ENCODE measurements at regions not wholly inside any gene's neighbourhood (a gene's known extent, or its start where the extent isn't known, plus 50 kb on each side); places are given as distances from the start of the nearest gene placed in this dataset.
"Not testable (repeated sequence)": the region's sequence is repeated elsewhere in the genome, so short reads cannot be mapped to it uniquely, and the experiment has no call there.

- no peak overlapping the region for H3K27ac Mint-ChIP-seq
- no peaks in the 10 kb centered on the region for H3K9me3 Mint-ChIP-seq
- H3K27me3 Mint-ChIP-seq: no peaks in the 10 kb centered on the region
- H3K4me3 Mint-ChIP-seq: no peak overlapping the region
- CTCF ChIA-PET: interaction anchor here (1.1 kb wide), 1 partner anchor 62 kb away, joined by 3 read pairs; no protein-coding TSS in a partner anchor
- no peak for DNase-seq
- no peaks in the 10 kb centered on the region for H3K36me3 Mint-ChIP-seq
- no peaks in the 10 kb centered on the region for H3K4me1 Mint-ChIP-seq
Observed at GRCh38 chr7:82669141-82669540, 225.6 kb upstream of the CACNA2D1 start.

DNA sequence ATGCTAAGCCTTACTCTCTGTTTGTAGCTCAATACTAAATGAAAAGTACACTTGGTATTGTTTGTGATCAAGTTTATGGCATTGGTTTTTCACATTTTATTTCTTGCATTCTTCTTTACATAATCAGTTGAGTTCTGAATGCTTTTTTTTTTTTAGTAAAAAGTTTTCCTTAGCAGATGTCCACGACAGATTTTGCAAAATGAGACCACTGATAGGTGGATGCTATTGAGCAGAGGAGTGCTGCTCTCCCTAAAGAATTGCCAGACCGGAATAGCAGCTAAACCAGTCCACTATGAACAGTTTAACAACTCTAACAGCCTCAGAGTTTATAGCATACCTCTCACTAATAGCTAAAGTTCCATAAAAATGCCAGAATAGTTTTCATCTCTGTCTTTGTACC, 225.1 kb upstream of the CACNA2D1 start:
- H3K9me3 Mint-ChIP-seq: no peaks in the 10 kb centered on the region
- H3K4me3 Mint-ChIP-seq: no peak overlapping the region
- CTCF ChIA-PET: interaction anchor here (1.1 kb wide), 1 partner anchor 62 kb away, joined by 3 read pairs; no protein-coding TSS in a partner anchor
- no peaks in the 10 kb centered on the region for H3K4me1 Mint-ChIP-seq
- no peak for DNase-seq
- H3K36me3 Mint-ChIP-seq: no peaks in the 10 kb centered on the region
- no peak overlapping the region for H3K27ac Mint-ChIP-seq
- no peaks in the 10 kb centered on the region for H3K27me3 Mint-ChIP-seq

DNA sequence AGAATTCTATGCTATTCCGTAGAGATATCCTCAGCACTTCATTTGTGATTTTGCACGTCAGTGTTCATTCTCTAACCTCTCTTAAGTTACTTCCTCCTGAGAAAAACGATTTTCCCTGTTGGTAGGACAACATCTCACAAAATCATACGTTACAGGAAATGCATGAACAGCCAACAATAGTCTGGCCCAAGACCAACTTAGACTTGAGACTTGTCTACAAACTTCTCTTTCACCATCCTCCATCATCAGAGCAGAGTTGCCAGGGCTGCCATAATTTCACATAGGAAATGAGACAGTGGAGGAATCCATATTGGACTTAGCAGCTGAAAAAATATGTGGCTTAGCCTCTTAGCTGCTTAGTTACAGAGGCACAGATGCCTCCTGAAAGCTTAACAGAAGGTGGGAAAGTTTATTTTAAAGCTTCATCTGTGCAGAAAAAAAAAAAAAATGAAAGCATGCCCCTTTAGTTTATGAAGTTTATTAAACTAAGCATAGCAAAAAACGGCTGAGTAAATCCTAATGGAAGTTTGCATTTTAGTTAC, 222.5 kb upstream of the CACNA2D1 start:
- DNase-seq: no peak
- H3K4me3 Mint-ChIP-seq: no peak overlapping the region
- no peaks in the 10 kb centered on the region for H3K27me3 Mint-ChIP-seq
- H3K4me1 Mint-ChIP-seq: no peaks in the 10 kb centered on the region
- H3K36me3 Mint-ChIP-seq: no peaks in the 10 kb centered on the region
- H3K9me3 Mint-ChIP-seq: no peaks in the 10 kb centered on the region
- CTCF ChIA-PET: no interaction called here
- H3K27ac Mint-ChIP-seq: no peak overlapping the region

GRCh38 chr7:82655965-82656364, 212.4 kb upstream of the CACNA2D1 start:
- H3K4me3 Mint-ChIP-seq: no peak overlapping the region
- CTCF ChIA-PET: no interaction called here
- no peak for DNase-seq
- H3K36me3 Mint-ChIP-seq: no peaks in the 10 kb centered on the region
- peaks cover 12% of the 10 kb centered on the region for H3K9me3 Mint-ChIP-seq
- H3K27me3 Mint-ChIP-seq: no peaks in the 10 kb centered on the region
- no peak overlapping the region for H3K27ac Mint-ChIP-seq
- H3K4me1 Mint-ChIP-seq: no peaks in the 10 kb centered on the region

GRCh38 chr7:82650095-82650494, 206.5 kb upstream of the CACNA2D1 start:
- CTCF ChIA-PET: interaction anchor here (0.5 kb wide), 1 partner anchor 562 kb away, joined by 3 read pairs; no protein-coding TSS in a partner anchor
- not testable (repeated sequence) for H3K36me3 Mint-ChIP-seq, H3K27me3 Mint-ChIP-seq, DNase-seq, H3K4me3 Mint-ChIP-seq, H3K4me1 Mint-ChIP-seq, H3K27ac Mint-ChIP-seq, H3K9me3 Mint-ChIP-seq

- Mint-ChIP-seq H3K9me3 (no peaks in the 10 kb centered on the region), H3K27ac (no peak overlapping the region), H3K4me1 (no peaks in the 10 kb centered on the region), H3K27me3 (no peaks in the 10 kb centered on the region), H3K36me3 (no peaks in the 10 kb centered on the region), H3K4me3 (no peak overlapping the region)
- DNase-seq: no peak
- CTCF ChIA-PET: no interaction called here
Observed at GRCh38 chr7:82633592-82633991, 190.0 kb upstream of the CACNA2D1 start.

- CTCF ChIA-PET: no interaction called here
- Mint-ChIP-seq H3K36me3 (no peaks in the 10 kb centered on the region), H3K4me3 (no peak overlapping the region), H3K27me3 (no peaks in the 10 kb centered on the region), H3K4me1 (no peaks in the 10 kb centered on the region), H3K27ac (no peak overlapping the region), H3K9me3 (no peaks in the 10 kb centered on the region)
- no peak for DNase-seq
Observed at GRCh38 chr7:82631998-82632397, 188.4 kb upstream of the CACNA2D1 start.

- H3K27me3 Mint-ChIP-seq: no peaks in the 10 kb centered on the region
- CTCF ChIA-PET: no interaction called here
- H3K4me1 Mint-ChIP-seq: no peaks in the 10 kb centered on the region
- H3K4me3 Mint-ChIP-seq: no peak overlapping the region
- H3K36me3 Mint-ChIP-seq: no peaks in the 10 kb centered on the region
- no peaks in the 10 kb centered on the region for H3K9me3 Mint-ChIP-seq
- H3K27ac Mint-ChIP-seq: no peak overlapping the region
- DNase-seq: no peak
Observed at GRCh38 chr7:82629583-82629982, 186.0 kb upstream of the CACNA2D1 start.

- no peaks in the 10 kb centered on the region for H3K4me1 Mint-ChIP-seq
- CTCF ChIA-PET: interaction anchor here (1.1 kb wide), 1 partner anchor 104 kb away, joined by 4 read pairs; no protein-coding TSS in a partner anchor
- peaks cover 4% of the 10 kb centered on the region for H3K9me3 Mint-ChIP-seq
- H3K27ac Mint-ChIP-seq: no peak overlapping the region
- no peaks in the 10 kb centered on the region for H3K36me3 Mint-ChIP-seq
- no peak for DNase-seq
- H3K27me3 Mint-ChIP-seq: no peaks in the 10 kb centered on the region
- H3K4me3 Mint-ChIP-seq: no peak overlapping the region
Observed at GRCh38 chr7:82625377-82625776, 181.8 kb upstream of the CACNA2D1 start.

DNA sequence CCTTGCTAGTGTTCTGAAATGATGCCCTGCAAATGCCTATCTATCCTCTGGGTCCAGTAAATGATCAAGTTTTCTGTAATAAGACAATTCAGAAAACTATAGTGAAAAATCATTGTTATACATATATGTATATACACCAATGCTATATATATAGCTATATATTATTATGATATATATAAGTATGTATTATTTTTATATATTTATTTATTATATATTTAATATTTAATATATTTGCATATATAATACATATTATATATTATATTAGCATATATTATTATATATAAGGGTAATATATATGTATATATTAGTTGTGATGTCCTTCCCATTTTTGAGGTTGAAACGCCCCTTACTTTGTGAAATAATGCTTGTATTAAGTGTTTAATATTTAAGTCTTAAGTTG, 181.4 kb upstream of the CACNA2D1 start:
- no peak for DNase-seq
- no peaks in the 10 kb centered on the region for H3K36me3 Mint-ChIP-seq
- H3K27ac Mint-ChIP-seq: no peak overlapping the region
- H3K4me1 Mint-ChIP-seq: no peaks in the 10 kb centered on the region
- CTCF ChIA-PET: interaction anchor here (1.1 kb wide), 1 partner anchor 105 kb away, joined by 4 read pairs; no protein-coding TSS in a partner anchor
- H3K9me3 Mint-ChIP-seq: peaks cover 4% of the 10 kb centered on the region
- H3K4me3 Mint-ChIP-seq: no peak overlapping the region
- no peaks in the 10 kb centered on the region for H3K27me3 Mint-ChIP-seq

DNA sequence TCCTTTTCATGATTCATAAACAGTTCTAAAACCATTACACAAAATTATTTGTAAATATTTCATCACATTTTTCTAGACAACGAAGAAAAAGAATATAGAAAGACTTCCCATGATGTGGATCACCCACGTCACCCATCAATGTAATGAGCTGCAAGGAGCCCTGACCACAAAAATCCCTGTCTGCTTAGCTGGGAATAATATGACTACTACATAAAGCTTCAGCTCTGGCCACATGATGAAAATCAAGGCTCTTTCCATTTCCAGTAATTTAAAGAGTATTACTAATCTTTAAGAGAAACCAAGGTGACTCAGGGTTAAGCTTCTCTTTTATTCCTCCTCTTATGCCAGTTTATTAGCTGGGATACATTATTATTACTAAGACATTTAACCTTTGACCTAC, 180.8 kb upstream of the CACNA2D1 start:
- no peaks in the 10 kb centered on the region for H3K4me1 Mint-ChIP-seq
- H3K9me3 Mint-ChIP-seq: peaks cover 4% of the 10 kb centered on the region
- H3K27ac Mint-ChIP-seq: no peak overlapping the region
- no peaks in the 10 kb centered on the region for H3K36me3 Mint-ChIP-seq
- no peak for DNase-seq
- CTCF ChIA-PET: interaction anchor here (1.1 kb wide), 1 partner anchor 105 kb away, joined by 4 read pairs; no protein-coding TSS in a partner anchor
- H3K4me3 Mint-ChIP-seq: no peak overlapping the region
- H3K27me3 Mint-ChIP-seq: no peaks in the 10 kb centered on the region

GRCh38 chr7:82623812-82624211, 180.2 kb upstream of the CACNA2D1 start:
- no peak overlapping the region for H3K4me3 Mint-ChIP-seq
- peaks cover 4% of the 10 kb centered on the region for H3K9me3 Mint-ChIP-seq
- H3K36me3 Mint-ChIP-seq: no peaks in the 10 kb centered on the region
- no peak overlapping the region for H3K27ac Mint-ChIP-seq
- H3K27me3 Mint-ChIP-seq: no peaks in the 10 kb centered on the region
- no peak for DNase-seq
- CTCF ChIA-PET: no interaction called here
- no peaks in the 10 kb centered on the region for H3K4me1 Mint-ChIP-seq

- CTCF ChIA-PET: no interaction called here
- H3K4me1 Mint-ChIP-seq: no peaks in the 10 kb centered on the region
Observed at GRCh38 chr7:82617156-82617555, 173.6 kb upstream of the CACNA2D1 start.

GRCh38 chr7:82616059-82616728, 172.6 kb upstream of the CACNA2D1 start:
- Mint-ChIP-seq H3K4me1 (no peaks in the 10 kb centered on the region), H3K36me3 (no peaks in the 10 kb centered on the region), H3K9me3 (peaks cover 2% of the 10 kb centered on the region), H3K4me3 (no peak overlapping the region), H3K27me3 (no peaks in the 10 kb centered on the region), H3K27ac (no peak overlapping the region)
- DNase-seq: no peak
- CTCF ChIA-PET: no interaction called here

More at GRCh38 chr7:82617156-82617555, 173.6 kb upstream of the CACNA2D1 start:
- no peaks in the 10 kb centered on the region for H3K27me3 Mint-ChIP-seq
- no peak overlapping the region for H3K27ac Mint-ChIP-seq
- H3K4me3 Mint-ChIP-seq: no peak overlapping the region
- no peaks in the 10 kb centered on the region for H3K36me3 Mint-ChIP-seq
- DNase-seq: no peak
- peaks cover 4% of the 10 kb centered on the region for H3K9me3 Mint-ChIP-seq

GRCh38 chr7:82615527-82615926, 171.9 kb upstream of the CACNA2D1 start:
- CTCF ChIA-PET: no interaction called here
- Mint-ChIP-seq H3K9me3 (no peaks in the 10 kb centered on the region), H3K36me3 (no peaks in the 10 kb centered on the region), H3K27me3 (no peaks in the 10 kb centered on the region), H3K27ac (no peak overlapping the region), H3K4me3 (no peak overlapping the region), H3K4me1 (no peaks in the 10 kb centered on the region)
- DNase-seq: no peak
